ENCODE measurements at regions not wholly inside any gene's neighbourhood (a gene's known extent, or its start where the extent isn't known, plus 50 kb on each side); places are given as distances from the start of the nearest gene placed in this dataset.
"Not testable (repeated sequence)": the region's sequence is repeated elsewhere in the genome, so short reads cannot be mapped to it uniquely, and the experiment has no call there.

- no peak overlapping the region for H3K27ac ChIP-seq (ENCODE audit: low read depth, low read length)
- H3K9ac ChIP-seq (ENCODE audit: low read length), result no peak overlapping the region
- 0 out of 2 replicates have a peak, but pooled peaks cover 4% of the 10 kb centered on the region for H3K9me3 ChIP-seq (ENCODE audit: control insufficient read depth, insufficient read depth, low read depth, low read length)
- H3K4me3 ChIP-seq (ENCODE audit: low read depth, low read length), result no peak overlapping the region
- no peaks in the 10 kb centered on the region for H3K36me3 ChIP-seq (ENCODE audit: control insufficient read depth, insufficient read depth, low read length)
- H3K4me1 ChIP-seq (ENCODE audit: control insufficient read depth, insufficient read depth, low read length), result no peaks in the 10 kb centered on the region
- H3K27me3 ChIP-seq (ENCODE audit: control insufficient read depth, insufficient read depth, low read length), result peaks cover 36% of the 10 kb centered on the region
Measured at GRCh38 chr9:38243993-38244392, 148.5 kb upstream of the ALDH1B1 start.

DNA sequence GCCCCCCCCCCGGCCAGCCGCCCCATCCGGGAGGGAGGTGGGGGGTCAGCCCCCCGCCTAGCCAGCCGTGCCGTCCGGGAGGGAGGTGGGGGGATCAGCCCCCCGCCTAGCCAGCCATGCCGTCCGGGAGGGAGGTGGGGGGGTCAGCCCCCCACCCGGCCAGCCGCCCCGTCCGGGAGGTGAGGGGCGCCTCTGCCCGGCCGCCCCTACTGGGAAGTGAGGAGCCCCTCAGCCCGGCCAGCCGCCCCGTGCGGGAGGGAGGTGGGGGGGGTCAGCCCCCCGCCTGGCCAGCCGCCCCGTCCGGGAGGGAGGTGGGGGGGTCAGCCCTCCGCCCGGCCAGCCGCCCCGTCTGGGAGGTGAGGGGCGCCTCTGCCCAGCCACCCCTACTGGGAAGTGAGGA is 150.4 kb upstream of the ALDH1B1 start:
- not testable (repeated sequence) for H3K9me3 ChIP-seq (ENCODE audit: control insufficient read depth, insufficient read depth, low read depth, low read length); H3K9ac ChIP-seq (ENCODE audit: low read length); H3K27ac ChIP-seq (ENCODE audit: low read depth, low read length); H3K36me3 ChIP-seq (ENCODE audit: control insufficient read depth, insufficient read depth, low read length); H3K4me3 ChIP-seq (ENCODE audit: low read depth, low read length); H3K4me1 ChIP-seq (ENCODE audit: control insufficient read depth, insufficient read depth, low read length)
- H3K27me3 ChIP-seq (ENCODE audit: control insufficient read depth, insufficient read depth, low read length), result peaks cover 44% of the 10 kb centered on the region

- H3K9me3 ChIP-seq (ENCODE audit: control insufficient read depth, insufficient read depth, low read depth, low read length), result 0 out of 2 replicates have a peak, but pooled peaks cover 4% of the 10 kb centered on the region
- H3K27me3 ChIP-seq (ENCODE audit: control insufficient read depth, insufficient read depth, low read length), result peaks cover 52% of the 10 kb centered on the region
- H3K4me3 ChIP-seq (ENCODE audit: low read depth, low read length), result no peak overlapping the region
- H3K36me3 ChIP-seq (ENCODE audit: control insufficient read depth, insufficient read depth, low read length), result no peaks in the 10 kb centered on the region
- H3K4me1 ChIP-seq (ENCODE audit: control insufficient read depth, insufficient read depth, low read length), result no peaks in the 10 kb centered on the region
- no peak overlapping the region for H3K9ac ChIP-seq (ENCODE audit: low read length)
- no peak overlapping the region for H3K27ac ChIP-seq (ENCODE audit: low read depth, low read length)
Measured at GRCh38 chr9:38240051-38240450, 152.5 kb upstream of the ALDH1B1 start.

- H3K27ac ChIP-seq (ENCODE audit: low read depth, low read length), result no peak overlapping the region
- H3K27me3 ChIP-seq (ENCODE audit: control insufficient read depth, insufficient read depth, low read length), result peaks cover 98% of the 10 kb centered on the region
- H3K36me3 ChIP-seq (ENCODE audit: control insufficient read depth, insufficient read depth, low read length), result no peaks in the 10 kb centered on the region
- no peak overlapping the region for H3K9ac ChIP-seq (ENCODE audit: low read length)
- no peak overlapping the region for H3K4me3 ChIP-seq (ENCODE audit: low read depth, low read length)
- H3K4me1 ChIP-seq (ENCODE audit: control insufficient read depth, insufficient read depth, low read length), result no peaks in the 10 kb centered on the region
- H3K9me3 ChIP-seq (ENCODE audit: control insufficient read depth, insufficient read depth, low read depth, low read length), result 0 out of 2 replicates have a peak, but pooled peaks cover 3% of the 10 kb centered on the region
Measured at GRCh38 chr9:38235244-38235643, 157.3 kb upstream of the ALDH1B1 start.

- no peaks in the 10 kb centered on the region for H3K9me3 ChIP-seq (ENCODE audit: control insufficient read depth, insufficient read depth, low read depth, low read length)
- no peaks in the 10 kb centered on the region for H3K4me1 ChIP-seq (ENCODE audit: control insufficient read depth, insufficient read depth, low read length)
- H3K27ac ChIP-seq (ENCODE audit: low read depth, low read length), result no peak overlapping the region
- no peak overlapping the region for H3K4me3 ChIP-seq (ENCODE audit: low read depth, low read length)
- no peaks in the 10 kb centered on the region for H3K36me3 ChIP-seq (ENCODE audit: control insufficient read depth, insufficient read depth, low read length)
- H3K27me3 ChIP-seq (ENCODE audit: control insufficient read depth, insufficient read depth, low read length), result peaks cover 98% of the 10 kb centered on the region
- H3K9ac ChIP-seq (ENCODE audit: low read length), result no peak overlapping the region
Measured at GRCh38 chr9:38234479-38235170, 157.9 kb upstream of the ALDH1B1 start.

- Histone ChIP-seq H3K4me3 (ENCODE audit: low read depth, low read length) (no peak overlapping the region), H3K27me3 (ENCODE audit: control insufficient read depth, insufficient read depth, low read length) (peaks cover 98% of the 10 kb centered on the region), H3K27ac (ENCODE audit: low read depth, low read length) (no peak overlapping the region), H3K4me1 (ENCODE audit: control insufficient read depth, insufficient read depth, low read length) (peaks cover 4% of the 10 kb centered on the region), H3K9ac (ENCODE audit: low read length) (no peak overlapping the region), H3K36me3 (ENCODE audit: control insufficient read depth, insufficient read depth, low read length) (no peaks in the 10 kb centered on the region), H3K9me3 (ENCODE audit: control insufficient read depth, insufficient read depth, low read depth, low read length) (no peaks in the 10 kb centered on the region)
Measured at GRCh38 chr9:38233796-38234355, 158.6 kb upstream of the ALDH1B1 start.

DNA sequence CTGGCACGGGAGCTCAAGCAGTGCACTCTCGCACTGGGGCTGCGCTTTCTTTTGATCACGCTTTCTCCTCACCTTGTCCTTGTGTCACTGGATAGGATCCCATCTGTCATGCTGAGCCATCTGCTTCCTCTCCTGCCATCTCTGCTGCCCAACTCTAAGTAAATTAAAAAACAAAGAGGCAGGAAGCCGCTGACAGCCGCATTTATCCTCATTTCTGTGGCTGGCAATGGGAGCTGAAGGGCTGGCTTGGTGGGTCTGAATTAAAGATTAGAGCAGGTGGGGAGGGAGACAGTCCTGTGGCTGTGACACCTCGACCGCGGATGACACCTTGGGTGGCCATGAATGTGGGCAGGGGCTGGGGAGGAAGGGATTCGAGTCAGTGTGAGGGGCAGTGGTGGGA is 159.2 kb upstream of the ALDH1B1 start:
- H3K9me3 ChIP-seq (ENCODE audit: control insufficient read depth, insufficient read depth, low read depth, low read length), result no peaks in the 10 kb centered on the region
- H3K9ac ChIP-seq (ENCODE audit: low read length), result no peak overlapping the region
- peaks cover 98% of the 10 kb centered on the region for H3K27me3 ChIP-seq (ENCODE audit: control insufficient read depth, insufficient read depth, low read length)
- H3K27ac ChIP-seq (ENCODE audit: low read depth, low read length), result no peak overlapping the region
- H3K36me3 ChIP-seq (ENCODE audit: control insufficient read depth, insufficient read depth, low read length), result no peaks in the 10 kb centered on the region
- H3K4me3 ChIP-seq (ENCODE audit: low read depth, low read length), result no peak overlapping the region
- H3K4me1 ChIP-seq (ENCODE audit: control insufficient read depth, insufficient read depth, low read length), result peaks cover 9% of the 10 kb centered on the region

DNA sequence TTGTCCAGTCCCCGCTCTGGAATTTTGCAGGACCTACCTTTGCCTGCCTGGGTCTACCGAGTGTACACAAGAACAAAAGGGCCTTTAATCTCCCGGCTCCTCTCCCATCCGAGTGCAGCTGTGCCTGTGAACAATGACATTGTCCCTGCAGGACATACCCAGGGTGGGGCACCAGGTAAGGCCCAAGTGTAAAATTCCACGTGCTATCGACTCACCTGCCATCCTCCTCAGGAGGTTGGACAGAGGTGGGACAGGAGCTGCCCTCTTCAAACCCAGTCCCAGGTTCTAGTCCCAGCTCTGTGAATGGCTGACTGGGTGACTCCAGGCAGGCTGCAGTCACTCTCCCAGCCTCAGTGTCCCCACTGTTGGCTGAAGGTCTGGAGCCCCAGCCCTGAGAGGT is 159.6 kb upstream of the ALDH1B1 start:
- H3K4me3 ChIP-seq (ENCODE audit: low read depth, low read length), result no peak overlapping the region

GRCh38 chr9:38229504-38230155 is 160.6 kb upstream of the SHB start:
- no peaks in the 10 kb centered on the region for H3K36me3 ChIP-seq (ENCODE audit: control insufficient read depth, insufficient read depth, low read length)
- H3K27ac ChIP-seq (ENCODE audit: low read depth, low read length), result no peak overlapping the region
- no peak overlapping the region for H3K9ac ChIP-seq (ENCODE audit: low read length)
- no peak overlapping the region for H3K4me3 ChIP-seq (ENCODE audit: low read depth, low read length)
- H3K27me3 ChIP-seq (ENCODE audit: control insufficient read depth, insufficient read depth, low read length), result peaks cover 95% of the 10 kb centered on the region
- H3K9me3 ChIP-seq (ENCODE audit: control insufficient read depth, insufficient read depth, low read depth, low read length), result no peaks in the 10 kb centered on the region
- peaks cover 23% of the 10 kb centered on the region for H3K4me1 ChIP-seq (ENCODE audit: control insufficient read depth, insufficient read depth, low read length)

More for the DNA sequence above, 159.6 kb upstream of the ALDH1B1 start:
- H3K27ac ChIP-seq (ENCODE audit: low read depth, low read length), result no peak overlapping the region
- no peaks in the 10 kb centered on the region for H3K9me3 ChIP-seq (ENCODE audit: control insufficient read depth, insufficient read depth, low read depth, low read length)
- no peaks in the 10 kb centered on the region for H3K36me3 ChIP-seq (ENCODE audit: control insufficient read depth, insufficient read depth, low read length)
- no peak overlapping the region for H3K9ac ChIP-seq (ENCODE audit: low read length)
- H3K4me1 ChIP-seq (ENCODE audit: control insufficient read depth, insufficient read depth, low read length), result peaks cover 14% of the 10 kb centered on the region
- H3K27me3 ChIP-seq (ENCODE audit: control insufficient read depth, insufficient read depth, low read length), result peaks cover 98% of the 10 kb centered on the region

DNA sequence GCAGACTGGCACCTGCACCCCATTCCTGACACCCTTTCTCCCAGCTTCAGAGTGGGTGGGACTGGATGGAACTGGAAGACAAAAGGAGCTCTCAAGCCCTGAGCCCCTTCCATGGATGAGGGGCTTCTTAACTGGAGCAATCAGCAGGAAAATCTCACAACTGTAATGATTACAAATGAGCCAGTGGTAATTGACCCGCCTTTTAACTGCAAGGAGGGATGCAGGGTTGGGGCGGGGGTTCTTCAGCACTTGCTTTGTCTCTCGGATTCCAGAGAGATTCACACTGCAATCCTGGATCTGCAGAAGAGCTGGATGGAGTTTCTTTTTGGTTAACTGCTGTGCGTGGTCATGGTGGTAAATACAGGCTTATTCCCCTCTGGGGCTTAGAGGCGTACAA is 160.1 kb upstream of the SHB start:
- Histone ChIP-seq H3K27ac (ENCODE audit: low read depth, low read length) (no peak overlapping the region), H3K36me3 (ENCODE audit: control insufficient read depth, insufficient read depth, low read length) (no peaks in the 10 kb centered on the region), H3K9me3 (ENCODE audit: control insufficient read depth, insufficient read depth, low read depth, low read length) (no peaks in the 10 kb centered on the region), H3K27me3 (ENCODE audit: control insufficient read depth, insufficient read depth, low read length) (peaks cover 95% of the 10 kb centered on the region), H3K4me1 (ENCODE audit: control insufficient read depth, insufficient read depth, low read length) (peaks cover 23% of the 10 kb centered on the region), H3K4me3 (ENCODE audit: low read depth, low read length) (no peak overlapping the region), H3K9ac (ENCODE audit: low read length) (no peak overlapping the region)

DNA sequence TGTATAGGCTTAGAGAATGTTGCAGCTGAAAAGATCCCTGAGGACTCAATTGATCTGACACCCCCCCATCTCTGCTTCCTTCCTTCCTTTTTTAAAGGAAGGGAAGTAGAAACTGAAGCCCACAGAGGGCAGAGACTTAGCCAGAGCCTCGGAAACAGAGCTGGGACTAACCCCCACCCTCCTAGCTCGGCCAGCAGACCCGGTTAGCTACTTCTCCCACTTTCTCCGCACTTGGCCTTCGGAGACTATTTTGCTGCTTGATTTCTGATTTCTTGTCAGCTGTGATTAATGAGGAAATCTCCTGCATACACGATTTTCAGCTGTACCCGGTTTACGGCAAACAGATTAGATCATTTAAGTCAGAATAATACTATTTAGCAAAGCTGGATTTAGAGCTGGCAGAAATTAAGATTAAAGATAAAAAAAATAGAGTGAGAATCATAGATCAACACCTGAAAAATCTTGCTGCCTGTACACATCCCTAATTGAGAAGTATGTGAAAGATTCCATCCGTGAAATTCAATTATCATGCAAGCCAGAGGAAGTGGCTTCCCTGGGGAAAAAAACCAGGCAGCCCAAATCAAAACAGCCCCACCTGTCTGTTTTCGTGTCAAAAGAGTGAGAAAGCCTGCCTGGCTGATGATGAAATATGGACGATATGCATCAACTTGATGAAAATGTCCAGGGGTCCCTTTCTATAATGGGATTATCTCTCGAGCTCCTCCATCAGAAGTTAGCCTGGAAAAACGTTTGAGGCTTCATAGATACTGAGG is 159.5 kb upstream of the SHB start:
- no peaks in the 10 kb centered on the region for H3K36me3 ChIP-seq (ENCODE audit: control insufficient read depth, insufficient read depth, low read length)
- peaks cover 94% of the 10 kb centered on the region for H3K27me3 ChIP-seq (ENCODE audit: control insufficient read depth, insufficient read depth, low read length)
- H3K4me3 ChIP-seq (ENCODE audit: low read depth, low read length), result no peak overlapping the region

More for the DNA sequence above, 159.5 kb upstream of the SHB start:
- Histone ChIP-seq H3K9me3 (ENCODE audit: control insufficient read depth, insufficient read depth, low read depth, low read length) (no peaks in the 10 kb centered on the region), H3K9ac (ENCODE audit: low read length) (no peak overlapping the region), H3K27ac (ENCODE audit: low read depth, low read length) (no peak overlapping the region), H3K4me1 (ENCODE audit: control insufficient read depth, insufficient read depth, low read length) (peaks cover 23% of the 10 kb centered on the region)

Measured in HUES6 (cell line).